ENCODE measurements at regions not wholly inside any gene's neighbourhood (a gene's known extent, or its start where the extent isn't known, plus 50 kb on each side); places are given as distances from the start of the nearest gene placed in this dataset.
"Not testable (repeated sequence)": the region's sequence is repeated elsewhere in the genome, so short reads cannot be mapped to it uniquely, and the experiment has no call there.

DNA sequence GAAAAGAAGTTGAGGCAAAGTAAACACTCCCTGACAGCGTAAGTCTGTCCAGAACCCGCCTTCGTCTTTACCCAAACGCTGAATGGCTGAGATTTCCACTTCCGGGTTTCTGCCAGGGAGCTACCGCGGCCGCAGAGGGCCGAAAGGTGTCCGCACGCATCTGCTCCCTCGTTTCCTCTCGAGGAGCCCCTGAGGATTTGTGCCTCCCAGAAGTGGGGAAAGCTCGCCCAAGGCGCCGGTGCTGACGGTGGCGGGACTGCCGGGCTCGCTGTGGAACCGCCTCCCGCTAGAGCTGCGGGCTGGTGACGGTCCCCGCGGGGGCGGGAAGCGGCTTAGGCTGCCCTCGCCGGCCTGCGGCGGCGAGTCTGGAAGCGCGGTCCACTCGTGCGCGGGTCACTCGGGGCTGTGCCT is 1760.2 kb upstream of the DEFB115 start:
- intact Hi-C loops (cut with DNase I; ENCODE audit: low total_unique reads), result no loop called here
- peak overlapping the region in 1 of 2 donors; percentile 55 for H3K27ac ChIP-seq
- no peaks in the 10 kb centered on the region for H3K27me3 ChIP-seq
- H3K4me1 ChIP-seq, result no peaks in the 10 kb centered on the region
- TF ChIP-seq, protein P1, sequence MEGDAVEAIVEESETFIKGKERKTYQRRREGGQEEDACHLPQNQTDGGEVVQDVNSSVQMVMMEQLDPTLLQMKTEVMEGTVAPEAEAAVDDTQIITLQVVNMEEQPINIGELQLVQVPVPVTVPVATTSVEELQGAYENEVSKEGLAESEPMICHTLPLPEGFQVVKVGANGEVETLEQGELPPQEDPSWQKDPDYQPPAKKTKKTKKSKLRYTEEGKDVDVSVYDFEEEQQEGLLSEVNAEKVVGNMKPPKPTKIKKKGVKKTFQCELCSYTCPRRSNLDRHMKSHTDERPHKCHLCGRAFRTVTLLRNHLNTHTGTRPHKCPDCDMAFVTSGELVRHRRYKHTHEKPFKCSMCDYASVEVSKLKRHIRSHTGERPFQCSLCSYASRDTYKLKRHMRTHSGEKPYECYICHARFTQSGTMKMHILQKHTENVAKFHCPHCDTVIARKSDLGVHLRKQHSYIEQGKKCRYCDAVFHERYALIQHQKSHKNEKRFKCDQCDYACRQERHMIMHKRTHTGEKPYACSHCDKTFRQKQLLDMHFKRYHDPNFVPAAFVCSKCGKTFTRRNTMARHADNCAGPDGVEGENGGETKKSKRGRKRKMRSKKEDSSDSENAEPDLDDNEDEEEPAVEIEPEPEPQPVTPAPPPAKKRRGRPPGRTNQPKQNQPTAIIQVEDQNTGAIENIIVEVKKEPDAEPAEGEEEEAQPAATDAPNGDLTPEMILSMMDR (IDR thresholded peaks at IDR 0.05), result no peak
- no peaks in the 10 kb centered on the region for H3K36me3 ChIP-seq
- H3K4me3 ChIP-seq, result peak overlapping the region; percentile 10 to 64
- peak; percentile 51 to 62 for DNase-seq
- peaks cover 0 to 13% (median 10%) of the 10 kb centered on the region in 3 donors for H3K9me3 ChIP-seq

DNA sequence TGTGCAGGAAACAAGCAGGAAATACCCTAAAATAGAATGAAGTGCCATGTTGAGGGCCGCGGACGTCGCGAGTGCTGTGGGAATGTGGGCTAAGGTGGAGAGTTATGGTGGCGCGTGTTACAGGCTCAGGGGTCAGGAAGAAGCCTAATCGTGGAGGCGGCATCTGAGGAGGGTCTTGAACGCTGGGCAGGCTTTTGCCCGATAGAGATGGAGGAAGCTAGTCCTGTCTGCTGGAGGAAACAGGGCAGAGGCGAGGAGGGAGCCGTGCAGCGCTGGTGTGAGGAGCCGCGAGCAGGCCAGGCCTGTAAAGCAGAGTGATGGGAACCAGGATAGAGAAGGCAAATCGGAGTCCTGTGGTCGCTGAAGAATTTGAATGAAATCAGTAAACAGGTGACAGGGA is 1759.8 kb upstream of the DEFB115 start:
- H3K27me3 ChIP-seq; intact Hi-C loops (cut with DNase I; ENCODE audit: low total_unique reads); H3K36me3 ChIP-seq; H3K4me1 ChIP-seq: not testable (repeated sequence)
- peak; percentile 19 to 69 for DNase-seq
- H3K27ac ChIP-seq, result peak overlapping the region in 1 of 2 donors; percentile 55
- peak overlapping the region in 1 of 2 donors; percentile 64 for H3K4me3 ChIP-seq
- peaks cover 0 to 13% (median 10%) of the 10 kb centered on the region in 3 donors for H3K9me3 ChIP-seq

GRCh38 chr20:29500738-29501137 is 1756.7 kb upstream of the DEFB115 start:
- peak in 1 of 2 donors; percentile 62 for DNase-seq
- H3K36me3 ChIP-seq; H3K4me1 ChIP-seq; intact Hi-C loops (cut with DNase I; ENCODE audit: low total_unique reads); H3K27me3 ChIP-seq; H3K4me3 ChIP-seq; H3K27ac ChIP-seq: not testable (repeated sequence)
- peaks cover 0 to 13% (median 10%) of the 10 kb centered on the region in 3 donors for H3K9me3 ChIP-seq

- H3K4me3 ChIP-seq; H3K27ac ChIP-seq; H3K36me3 ChIP-seq; H3K4me1 ChIP-seq; intact Hi-C loops (cut with DNase I; ENCODE audit: low total_unique reads); H3K27me3 ChIP-seq: not testable (repeated sequence)
- DNase-seq, result peak; percentile 21 to 67
- peaks cover 0 to 22% (median 13%) of the 10 kb centered on the region in 3 donors for H3K9me3 ChIP-seq
Observed at GRCh38 chr20:29514634-29515033, 1742.8 kb upstream of the DEFB115 start.

- H3K9me3 ChIP-seq, result peaks cover 0 to 13% (median 10%) of the 10 kb centered on the region in 3 donors
- H3K4me1 ChIP-seq; intact Hi-C loops (cut with DNase I; ENCODE audit: low total_unique reads); DNase-seq; H3K4me3 ChIP-seq; H3K27ac ChIP-seq; H3K27me3 ChIP-seq; H3K36me3 ChIP-seq: not testable (repeated sequence)
Observed at GRCh38 chr20:29516847-29517246, 1740.6 kb upstream of the DEFB115 start.

DNA sequence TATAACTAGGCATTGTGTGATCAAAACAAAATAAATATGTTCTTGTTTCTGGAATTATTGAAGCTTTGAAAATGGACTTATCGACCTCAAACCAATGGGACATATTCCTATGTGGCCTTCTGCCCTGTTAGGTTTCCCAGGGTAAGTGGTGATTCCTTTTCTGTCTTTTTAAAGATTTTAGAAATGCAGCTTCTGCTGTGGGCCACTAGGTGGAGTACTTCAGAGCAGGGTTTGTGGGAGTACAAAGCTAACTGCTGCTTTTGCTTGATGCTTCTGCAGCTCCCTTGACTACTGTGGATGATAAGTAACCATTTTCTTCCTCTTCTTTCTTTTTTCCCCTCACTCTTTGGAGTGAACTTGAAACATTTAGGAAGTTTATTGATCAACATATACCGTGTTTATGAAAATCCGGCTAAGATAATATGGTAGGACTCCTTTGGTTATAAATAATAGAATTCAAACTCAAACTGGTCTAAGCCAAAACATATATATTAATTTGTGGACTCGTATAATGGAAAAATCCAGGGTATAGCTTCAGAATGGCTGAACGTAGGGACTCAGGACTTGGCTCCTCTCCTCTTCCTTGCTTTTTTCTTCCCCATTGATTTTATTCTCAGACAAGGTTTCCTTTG is 1737.7 kb upstream of the DEFB115 start:
- H3K36me3 ChIP-seq; H3K27ac ChIP-seq; intact Hi-C loops (cut with DNase I; ENCODE audit: low total_unique reads); H3K4me3 ChIP-seq; DNase-seq; H3K4me1 ChIP-seq; H3K27me3 ChIP-seq: not testable (repeated sequence)
- H3K9me3 ChIP-seq, result peaks cover 0 to 12% (median 5%) of the 10 kb centered on the region in 3 donors
- TF ChIP-seq, protein P1 (IDR thresholded peaks at IDR 0.05), result peak; percentile 14 to 29

DNA sequence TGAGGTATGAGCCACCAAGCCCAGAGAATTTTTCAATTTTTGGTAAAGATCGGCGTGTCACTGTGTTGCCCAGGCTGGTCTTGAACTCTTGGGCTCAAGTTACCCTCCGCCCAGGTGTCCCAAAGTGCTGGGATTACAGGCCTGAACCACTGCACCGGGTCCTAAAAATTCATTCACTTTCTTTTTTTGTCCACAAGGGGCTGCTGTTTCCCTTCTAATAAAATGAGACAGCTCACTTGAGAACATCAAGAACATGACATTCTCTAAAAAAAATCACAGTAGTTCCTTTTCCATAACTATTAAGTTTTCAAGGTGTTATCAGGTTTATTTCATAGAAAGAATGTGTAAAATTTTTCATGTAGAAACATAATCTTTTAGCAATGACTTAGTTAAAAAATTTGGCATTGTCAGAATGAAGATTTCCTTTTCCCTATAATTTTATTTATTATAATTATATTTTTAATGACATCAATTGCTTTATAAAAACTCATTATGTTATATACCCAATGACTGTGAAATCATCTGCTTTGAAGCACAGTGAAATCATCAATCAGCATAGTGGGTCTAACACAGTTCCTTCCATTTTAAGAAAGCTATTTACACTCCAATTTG is 1723.8 kb upstream of the DEFB115 start:
- TF ChIP-seq, protein P1 (IDR thresholded peaks at IDR 0.05), result peak in 1 of 2 experiments; percentile 21
- H3K9me3 ChIP-seq; H3K27ac ChIP-seq; DNase-seq; H3K4me1 ChIP-seq; H3K27me3 ChIP-seq; intact Hi-C loops (cut with DNase I; ENCODE audit: low total_unique reads); H3K4me3 ChIP-seq; H3K36me3 ChIP-seq: not testable (repeated sequence)

GRCh38 chr20:29566901-29567635 is 1690.4 kb upstream of the DEFB115 start:
- H3K27ac ChIP-seq; intact Hi-C loops (cut with DNase I; ENCODE audit: low total_unique reads); DNase-seq: not testable (repeated sequence)

DNA sequence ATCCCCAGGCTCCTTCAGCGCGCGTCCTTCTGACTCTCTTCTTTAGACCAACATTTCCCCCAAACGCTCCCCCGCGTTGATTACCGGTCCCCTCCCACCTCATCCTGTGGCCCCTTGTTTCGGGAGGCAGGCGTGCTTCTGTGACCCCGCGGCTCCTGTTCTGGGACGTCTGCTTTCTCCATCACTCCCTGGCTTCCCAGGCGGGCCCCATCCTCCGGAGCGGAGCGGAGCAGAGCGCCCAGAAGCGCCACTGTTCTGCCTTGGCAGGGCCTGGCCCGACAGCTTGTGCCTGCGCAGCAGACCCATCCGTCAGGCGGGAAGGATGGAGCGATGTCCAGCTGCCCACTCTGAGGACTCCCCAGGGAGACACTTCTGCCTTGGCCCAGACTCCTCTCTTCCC is 1689.8 kb upstream of the DEFB115 start:
- not testable (repeated sequence) for DNase-seq, H3K27ac ChIP-seq

More at GRCh38 chr20:29566901-29567635, 1690.4 kb upstream of the DEFB115 start:
- not testable (repeated sequence) for H3K4me3 ChIP-seq, H3K9me3 ChIP-seq, H3K4me1 ChIP-seq, H3K27me3 ChIP-seq, H3K36me3 ChIP-seq

GRCh38 chr20:29570126-29570525 is 1687.3 kb upstream of the DEFB115 start:
- H3K4me3 ChIP-seq; DNase-seq; H3K9me3 ChIP-seq; H3K4me1 ChIP-seq; H3K27me3 ChIP-seq; H3K36me3 ChIP-seq; H3K27ac ChIP-seq; intact Hi-C loops (cut with DNase I; ENCODE audit: low total_unique reads): not testable (repeated sequence)

More for the DNA sequence above, 1689.8 kb upstream of the DEFB115 start:
- intact Hi-C loops (cut with DNase I; ENCODE audit: low total_unique reads); H3K36me3 ChIP-seq; H3K9me3 ChIP-seq; H3K4me3 ChIP-seq; H3K4me1 ChIP-seq; H3K27me3 ChIP-seq: not testable (repeated sequence)

- H3K27me3 ChIP-seq; H3K27ac ChIP-seq; H3K9me3 ChIP-seq; H3K4me1 ChIP-seq; H3K36me3 ChIP-seq; DNase-seq; intact Hi-C loops (cut with DNase I; ENCODE audit: low total_unique reads); H3K4me3 ChIP-seq: not testable (repeated sequence)
Observed at GRCh38 chr20:29589530-29589929, 1667.9 kb upstream of the DEFB115 start.
